Activated naive CD8-positive, alpha-beta T cell treated with anti-CD3 and anti-CD28 coated beads, Interleukin-2, amount 50 U/mL, for 24 hours (primary cell): ENCODE measurements at regions not wholly inside any gene's neighbourhood (a gene's known extent, or its start where the extent isn't known, plus 50 kb on each side); places are given as distances from the start of the nearest gene placed in this dataset.
"Not testable (repeated sequence)": the region's sequence is repeated elsewhere in the genome, so short reads cannot be mapped to it uniquely, and the experiment has no call there.

Experiments used
- ATAC-seq: fragments of 150-1000 bp; cut with Tn5 transposase; one replicate; pipeline ENCODE4 v1.10.0; 2021
- DNase-seq: peaks from one replicate; pipeline ENCODE4 v3.0.0; 2021
- H3K27ac Mint-ChIP-seq: one replicate; pipeline ENCODE4 v1.8.0; 2021; ENCODE audit warnings: mild to moderate bottlenecking, mixed read lengths
- H3K27me3 Mint-ChIP-seq: one replicate; pipeline ENCODE4 v1.8.0; 2021; ENCODE audit warnings: mixed read lengths
- H3K36me3 Mint-ChIP-seq: one replicate; pipeline ENCODE4 v1.8.0; 2021; ENCODE audit warnings: low read depth, mixed read lengths
- H3K4me1 Mint-ChIP-seq: one replicate; pipeline ENCODE4 v1.8.0; 2021; ENCODE audit warnings: mixed read lengths
- H3K4me3 Mint-ChIP-seq: one replicate; pipeline ENCODE4 v1.8.0; 2021; ENCODE audit warnings: mild to moderate bottlenecking, moderate library complexity, mixed read lengths
- H3K9me3 Mint-ChIP-seq: one replicate; pipeline ENCODE4 v1.8.0; 2021; ENCODE audit warnings: mixed read lengths

- H3K4me1 Mint-ChIP-seq, result no peaks in the 10 kb centered on the region
- peaks cover 19% of the 10 kb centered on the region for H3K27me3 Mint-ChIP-seq
- no peak for DNase-seq
- H3K36me3 Mint-ChIP-seq, result no peaks in the 10 kb centered on the region
- ATAC-seq, result no peak
- no peak overlapping the region for H3K4me3 Mint-ChIP-seq
- H3K9me3 Mint-ChIP-seq, result no peaks in the 10 kb centered on the region
- no peak overlapping the region for H3K27ac Mint-ChIP-seq
Observed at GRCh38 chr11:69869311-69869939, 50.2 kb upstream of the FGF3 start.

- DNase-seq (no peak), ATAC-seq (no peak)
- Mint-ChIP-seq H3K27ac (no peak overlapping the region), H3K9me3 (no peaks in the 10 kb centered on the region), H3K36me3 (no peaks in the 10 kb centered on the region), H3K4me1 (no peaks in the 10 kb centered on the region), H3K27me3 (peaks cover 17% of the 10 kb centered on the region), H3K4me3 (no peak overlapping the region)
Observed at GRCh38 chr11:69870766-69871165, 51.5 kb upstream of the FGF3 start.

- H3K9me3 Mint-ChIP-seq, result no peaks in the 10 kb centered on the region
- no peak for DNase-seq
- no peak overlapping the region for H3K4me3 Mint-ChIP-seq
- H3K4me1 Mint-ChIP-seq, result no peaks in the 10 kb centered on the region
- H3K27me3 Mint-ChIP-seq, result peaks cover 13% of the 10 kb centered on the region
- H3K36me3 Mint-ChIP-seq, result no peaks in the 10 kb centered on the region
- no peak overlapping the region for H3K27ac Mint-ChIP-seq
- ATAC-seq, result no peak
Observed at GRCh38 chr11:69873166-69874077, 54.2 kb upstream of the FGF3 start.

- no peak for ATAC-seq
- DNase-seq, result no peak
- peaks cover 5% of the 10 kb centered on the region for H3K27me3 Mint-ChIP-seq
- H3K36me3 Mint-ChIP-seq, result no peaks in the 10 kb centered on the region
- no peak overlapping the region for H3K4me3 Mint-ChIP-seq
- no peaks in the 10 kb centered on the region for H3K9me3 Mint-ChIP-seq
- no peak overlapping the region for H3K27ac Mint-ChIP-seq
- no peaks in the 10 kb centered on the region for H3K4me1 Mint-ChIP-seq
Observed at GRCh38 chr11:69874178-69874983, 55.2 kb upstream of the FGF3 start.

- Mint-ChIP-seq H3K4me1 (no peaks in the 10 kb centered on the region), H3K36me3 (no peaks in the 10 kb centered on the region), H3K9me3 (no peaks in the 10 kb centered on the region), H3K27ac (no peak overlapping the region), H3K27me3 (peaks cover 4% of the 10 kb centered on the region), H3K4me3 (no peak overlapping the region)
- no peak for ATAC-seq
- DNase-seq, result no peak
Observed at GRCh38 chr11:69874984-69875624, 55.9 kb upstream of the FGF3 start.

GRCh38 chr11:69876013-69876412, 56.8 kb upstream of the FGF3 start:
- DNase-seq, result no peak
- H3K27ac Mint-ChIP-seq, result no peak overlapping the region
- no peak overlapping the region for H3K4me3 Mint-ChIP-seq
- no peaks in the 10 kb centered on the region for H3K4me1 Mint-ChIP-seq
- ATAC-seq, result no peak
- no peaks in the 10 kb centered on the region for H3K9me3 Mint-ChIP-seq
- peaks cover 4% of the 10 kb centered on the region for H3K27me3 Mint-ChIP-seq
- no peaks in the 10 kb centered on the region for H3K36me3 Mint-ChIP-seq

GRCh38 chr11:69877235-69877634, 58.0 kb upstream of the FGF3 start:
- no peak overlapping the region for H3K27ac Mint-ChIP-seq
- DNase-seq (no peak), ATAC-seq (no peak)

GRCh38 chr11:69877704-69878103, 58.5 kb upstream of the FGF3 start:
- H3K36me3 Mint-ChIP-seq, H3K9me3 Mint-ChIP-seq, H3K27me3 Mint-ChIP-seq, DNase-seq, ATAC-seq, H3K4me3 Mint-ChIP-seq, H3K27ac Mint-ChIP-seq, H3K4me1 Mint-ChIP-seq: not testable (repeated sequence)

More at GRCh38 chr11:69877235-69877634, 58.0 kb upstream of the FGF3 start:
- Mint-ChIP-seq H3K4me1 (no peaks in the 10 kb centered on the region), H3K36me3 (no peaks in the 10 kb centered on the region), H3K4me3 (no peak overlapping the region), H3K27me3 (peaks cover 7% of the 10 kb centered on the region), H3K9me3 (no peaks in the 10 kb centered on the region)

- DNase-seq (no peak), ATAC-seq (no peak)
- Mint-ChIP-seq H3K27ac (no peak overlapping the region), H3K4me1 (no peaks in the 10 kb centered on the region), H3K9me3 (no peaks in the 10 kb centered on the region), H3K36me3 (no peaks in the 10 kb centered on the region), H3K4me3 (no peak overlapping the region), H3K27me3 (peaks cover 3% of the 10 kb centered on the region)
Observed at GRCh38 chr11:69878144-69878883, 59.1 kb upstream of the FGF3 start.

GRCh38 chr11:69878927-69879728, 59.9 kb upstream of the FGF3 start:
- H3K27me3 Mint-ChIP-seq, result peaks cover 3% of the 10 kb centered on the region
- no peaks in the 10 kb centered on the region for H3K36me3 Mint-ChIP-seq
- no peak for DNase-seq
- no peak overlapping the region for H3K4me3 Mint-ChIP-seq
- no peak for ATAC-seq
- no peak overlapping the region for H3K27ac Mint-ChIP-seq
- no peaks in the 10 kb centered on the region for H3K4me1 Mint-ChIP-seq
- H3K9me3 Mint-ChIP-seq, result no peaks in the 10 kb centered on the region

GRCh38 chr11:69879729-69880005, 60.5 kb upstream of the FGF3 start:
- H3K4me1 Mint-ChIP-seq, result no peaks in the 10 kb centered on the region
- H3K27me3 Mint-ChIP-seq, result peaks cover 3% of the 10 kb centered on the region
- no peak for ATAC-seq
- no peaks in the 10 kb centered on the region for H3K36me3 Mint-ChIP-seq
- DNase-seq, result no peak
- no peak overlapping the region for H3K27ac Mint-ChIP-seq
- H3K9me3 Mint-ChIP-seq, result no peaks in the 10 kb centered on the region
- H3K4me3 Mint-ChIP-seq, result no peak overlapping the region

GRCh38 chr11:69880041-69880825, 61.0 kb upstream of the FGF3 start:
- Mint-ChIP-seq H3K4me1 (no peaks in the 10 kb centered on the region), H3K27me3 (peaks cover 3% of the 10 kb centered on the region), H3K36me3 (no peaks in the 10 kb centered on the region), H3K27ac (no peak overlapping the region), H3K4me3 (no peak overlapping the region), H3K9me3 (no peaks in the 10 kb centered on the region)
- no peak for DNase-seq
- ATAC-seq, result no peak
